ENCODE measurements at regions not wholly inside any gene's neighbourhood (a gene's known extent, or its start where the extent isn't known, plus 50 kb on each side); places are given as distances from the start of the nearest gene placed in this dataset.

- no peak for DNase-seq
Observed at GRCh38 chr13:106683179-106683578, 115.2 kb upstream of the ARGLU1 start.

GRCh38 chr13:106681997-106682396 lies 114.1 kb upstream of the ARGLU1 start:
- no peak for DNase-seq

GRCh38 chr13:106681536-106681935 lies 113.6 kb upstream of the ARGLU1 start:
- no peak for DNase-seq

GRCh38 chr13:106680796-106681472 lies 113.0 kb upstream of the ARGLU1 start:
- DNase-seq: no peak

GRCh38 chr13:106678646-106679418 lies 110.9 kb upstream of the ARGLU1 start:
- no peak for DNase-seq

GRCh38 chr13:106675311-106675710 lies 107.4 kb upstream of the ARGLU1 start:
- DNase-seq: no peak

GRCh38 chr13:106660746-106661625 lies 93.0 kb upstream of the ARGLU1 start:
- no peak for DNase-seq

GRCh38 chr13:106657104-106657503 lies 89.2 kb upstream of the ARGLU1 start:
- no peak for DNase-seq

GRCh38 chr13:106656186-106656585 lies 88.2 kb upstream of the ARGLU1 start:
- no peak for DNase-seq

- no peak for DNase-seq
Observed at GRCh38 chr13:106651442-106651841, 83.5 kb upstream of the ARGLU1 start.

GRCh38 chr13:106650690-106651205 lies 82.8 kb upstream of the ARGLU1 start:
- DNase-seq: no peak

GRCh38 chr13:106649495-106649894 lies 81.6 kb upstream of the ARGLU1 start:
- no peak for DNase-seq

GRCh38 chr13:106640515-106640914 lies 72.6 kb upstream of the ARGLU1 start:
- DNase-seq: no peak

GRCh38 chr13:106637519-106637918 lies 69.6 kb upstream of the ARGLU1 start:
- no peak for DNase-seq

- no peak for DNase-seq
Observed at GRCh38 chr13:106636492-106636891, 68.6 kb upstream of the ARGLU1 start.

- no peak for DNase-seq
Observed at GRCh38 chr13:106635616-106636015, 67.7 kb upstream of the ARGLU1 start.

- no peak for DNase-seq
Observed at GRCh38 chr13:106633321-106633720, 65.4 kb upstream of the ARGLU1 start.

- no peak for DNase-seq
Observed at GRCh38 chr13:106630650-106631049, 62.7 kb upstream of the ARGLU1 start.

- DNase-seq: no peak
Observed at GRCh38 chr13:106630162-106630561, 62.2 kb upstream of the ARGLU1 start.

GRCh38 chr13:106628936-106629659 lies 61.2 kb upstream of the ARGLU1 start:
- no peak for DNase-seq

GRCh38 chr13:106626473-106626872 lies 58.5 kb upstream of the ARGLU1 start:
- DNase-seq: no peak

GRCh38 chr13:106625578-106625977 lies 57.6 kb upstream of the ARGLU1 start:
- DNase-seq: no peak

All from NCI-H774 (cell line).